ENCODE measurements at regions not wholly inside any gene's neighbourhood (a gene's known extent, or its start where the extent isn't known, plus 50 kb on each side); places are given as distances from the start of the nearest gene placed in this dataset.

DNA sequence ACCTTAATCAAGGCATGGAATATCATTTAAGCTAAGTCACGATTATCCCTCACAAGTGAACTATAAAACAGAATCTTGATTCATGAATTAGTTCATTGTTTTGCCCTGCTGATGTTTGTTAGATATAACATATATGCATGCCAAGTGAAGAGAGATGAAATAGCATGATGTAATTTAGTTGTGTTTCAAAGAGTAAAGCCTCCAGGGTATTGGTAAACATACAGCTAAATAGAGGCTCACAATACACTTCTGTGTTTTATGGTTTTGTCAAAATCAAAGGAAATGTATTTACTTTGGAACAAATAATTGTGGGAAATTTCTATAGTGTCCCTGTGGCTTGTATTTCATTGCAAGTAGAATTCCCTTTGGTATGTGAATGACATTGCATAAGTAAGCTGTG is 69.0 kb upstream of the LEF1 start:
- ChIA-PET POLR2A (no interaction called here), CTCF (no interaction called here)
- Histone ChIP-seq H3K27me3 (replicated peaks in 1 of 4; ENCODE audit: control extremely low read depth in 1 of 4, control insufficient read depth in 3 of 4, insufficient read depth in 4 of 4, low read length in 3 of 4) (no peaks in the 10 kb centered on the region), H3K4me3 (ENCODE audit: control extremely low read depth in 1 of 5, extremely low read depth in 1 of 5, insufficient read depth in 1 of 5, low read depth in 2 of 5, low read length in 4 of 5) (no peak overlapping the region), H4K20me1 (ENCODE audit: control insufficient read depth, insufficient read depth, low read length, poor library complexity, severe bottlenecking) (no peaks in the 10 kb centered on the region), H3K4me2 (replicated peaks; ENCODE audit: low read depth, low read length, poor library complexity, severe bottlenecking) (no peak overlapping the region), H3K36me3 (replicated peaks in 1 of 2; ENCODE audit: control extremely low read depth in 1 of 2, control insufficient read depth in 1 of 2, extremely low read depth in 1 of 2, insufficient read depth in 2 of 2, low read length in 1 of 2) (no peaks in the 10 kb centered on the region), H3K79me2 (ENCODE audit: control insufficient read depth, insufficient read depth, low read length) (no peaks in the 10 kb centered on the region), H3K4me1 (ENCODE audit: control insufficient read depth in 2 of 2, insufficient read depth in 2 of 2, low read length in 2 of 2) (no peaks in the 10 kb centered on the region), H2AFZ (ENCODE audit: insufficient read depth, low read depth, low read length, poor library complexity, severe bottlenecking) (no peak overlapping the region), H3K27ac (ENCODE audit: low read length in 2 of 2) (no peak overlapping the region), H3K9ac (ENCODE audit: low read length) (no peak overlapping the region), H3K9me3 (ENCODE audit: control extremely low read depth in 1 of 3, control insufficient read depth in 2 of 3, insufficient read depth in 1 of 3, low read length in 2 of 3) (no peaks in the 10 kb centered on the region)
- no peak overlapping the region for H3K4me3 Mint-ChIP-seq
- ATAC-seq (ENCODE audit: low read depth) (no peak), DNase-seq (no peak)
- WGBS (ENCODE audit: insufficient coverage) = no CpG with 5 or more reads among the region's 1 CpG
- TF ChIP-seq EZH2 (IDR thresholded peaks at IDR 0.05; ENCODE audit: borderline replicate concordance, insufficient read depth, low read depth, low read length, poor library complexity, severe bottlenecking) (no peak), CTCF (IDR thresholded peaks at IDR 0.05) (no peak)
- H3K27me3 Mint-ChIP-seq = peaks cover 17% of the 10 kb centered on the region
- H3K9me3 Mint-ChIP-seq (ENCODE audit: insufficient read depth) = peaks cover 2% of the 10 kb centered on the region
- no peak overlapping the region for H3K27ac Mint-ChIP-seq
- intact Hi-C loops (cut with micrococcal nuclease) = no loop called here
- no peaks in the 10 kb centered on the region for H3K4me1 Mint-ChIP-seq

DNA sequence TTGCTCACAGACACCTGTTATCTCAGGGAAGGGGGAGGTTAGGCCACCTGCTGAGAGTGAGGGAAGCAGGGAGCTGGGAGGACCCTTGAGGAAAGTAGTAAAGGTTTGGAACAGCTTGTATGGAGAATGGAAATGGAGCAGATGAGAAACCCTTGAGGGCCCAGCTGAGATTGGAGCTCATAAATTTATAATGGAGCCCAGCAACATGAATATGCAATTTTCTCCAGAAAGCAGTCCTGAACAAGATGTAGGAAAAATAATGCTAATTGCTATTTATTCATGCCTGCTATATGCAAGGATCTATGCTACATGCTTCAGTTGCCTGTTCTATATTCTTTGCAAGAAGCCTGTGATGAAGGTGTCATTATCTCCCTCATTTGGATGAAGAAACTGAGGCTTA is 67.5 kb upstream of the LEF1 start:
- CTCF ChIA-PET = no interaction called here
- POLR2A ChIA-PET = no interaction called here

More for the DNA sequence above, 67.5 kb upstream of the LEF1 start:
- ATAC-seq (ENCODE audit: low read depth) (no peak), DNase-seq (no peak)
- H3K27me3 ChIP-seq (replicated peaks in 1 of 4; ENCODE audit: control extremely low read depth in 1 of 4, control insufficient read depth in 3 of 4, insufficient read depth in 4 of 4, low read length in 3 of 4) = no peaks in the 10 kb centered on the region
- no peaks in the 10 kb centered on the region for H3K4me1 Mint-ChIP-seq
- no peaks in the 10 kb centered on the region for H3K79me2 ChIP-seq (ENCODE audit: control insufficient read depth, insufficient read depth, low read length)
- no peak overlapping the region for H3K9ac ChIP-seq (ENCODE audit: low read length)
- H3K27me3 Mint-ChIP-seq = peaks cover 17% of the 10 kb centered on the region
- no peak overlapping the region for H3K4me3 ChIP-seq (ENCODE audit: control extremely low read depth in 1 of 5, extremely low read depth in 1 of 5, insufficient read depth in 1 of 5, low read depth in 2 of 5, low read length in 4 of 5)
- no peak overlapping the region for H3K27ac ChIP-seq (ENCODE audit: low read length in 2 of 2)
- no peak overlapping the region for H3K4me2 ChIP-seq (replicated peaks; ENCODE audit: low read depth, low read length, poor library complexity, severe bottlenecking)
- no peaks in the 10 kb centered on the region for H3K4me1 ChIP-seq (ENCODE audit: control insufficient read depth in 2 of 2, insufficient read depth in 2 of 2, low read length in 2 of 2)
- intact Hi-C loops (cut with micrococcal nuclease) = no loop called here
- no peaks in the 10 kb centered on the region for H3K9me3 ChIP-seq (ENCODE audit: control extremely low read depth in 1 of 3, control insufficient read depth in 2 of 3, insufficient read depth in 1 of 3, low read length in 2 of 3)
- H3K27ac Mint-ChIP-seq = no peak overlapping the region
- no peak overlapping the region for H3K4me3 Mint-ChIP-seq
- no peak overlapping the region for H2AFZ ChIP-seq (ENCODE audit: insufficient read depth, low read depth, low read length, poor library complexity, severe bottlenecking)
- no peaks in the 10 kb centered on the region for H3K36me3 ChIP-seq (replicated peaks in 1 of 2; ENCODE audit: control extremely low read depth in 1 of 2, control insufficient read depth in 1 of 2, extremely low read depth in 1 of 2, insufficient read depth in 2 of 2, low read length in 1 of 2)
- H3K9me3 Mint-ChIP-seq (ENCODE audit: insufficient read depth) = peaks cover 4% of the 10 kb centered on the region
- no peaks in the 10 kb centered on the region for H4K20me1 ChIP-seq (ENCODE audit: control insufficient read depth, insufficient read depth, low read length, poor library complexity, severe bottlenecking)
- no peak for TF ChIP-seq EZH2 (IDR thresholded peaks at IDR 0.05; ENCODE audit: borderline replicate concordance, insufficient read depth, low read depth, low read length, poor library complexity, severe bottlenecking)
- no peak for TF ChIP-seq CTCF (IDR thresholded peaks at IDR 0.05)

All from B cell (primary cell).